Osteocyte (in vitro differentiated cells): ENCODE measurements at regions not wholly inside any gene's neighbourhood (a gene's known extent, or its start where the extent isn't known, plus 50 kb on each side); places are given as distances from the start of the nearest gene placed in this dataset.
"Not testable (repeated sequence)": the region's sequence is repeated elsewhere in the genome, so short reads cannot be mapped to it uniquely, and the experiment has no call there.

ENCODE experiments used
- DNase-seq: peaks from one replicate; pipeline ENCODE4 v3.0.0; 2021; ENCODE audit warnings: mixed read lengths; ENCODE audit not compliant: unreplicated experiment; ENCODE audit errors: extremely low spot score
- H3K27ac Mint-ChIP-seq: one replicate; pipeline ENCODE4 v1.8.0; 2021; ENCODE audit warnings: mild to moderate bottlenecking, mixed read lengths; ENCODE audit not compliant: unreplicated experiment
- H3K27me3 Mint-ChIP-seq: one replicate; pipeline ENCODE4 v1.8.0; 2021; ENCODE audit warnings: mixed read lengths; ENCODE audit not compliant: unreplicated experiment
- H3K36me3 Mint-ChIP-seq: one replicate; pipeline ENCODE4 v1.8.0; 2021; ENCODE audit warnings: mixed read lengths; ENCODE audit not compliant: unreplicated experiment
- H3K4me1 Mint-ChIP-seq: one replicate; pipeline ENCODE4 v1.8.0; 2021; ENCODE audit warnings: mixed read lengths; ENCODE audit not compliant: unreplicated experiment
- H3K4me3 Mint-ChIP-seq: one replicate; pipeline ENCODE4 v1.8.0; 2021; ENCODE audit warnings: mild to moderate bottlenecking, moderate library complexity, mixed read lengths; ENCODE audit not compliant: unreplicated experiment
- H3K9me3 Mint-ChIP-seq: one replicate; pipeline ENCODE4 v1.8.0; 2021; ENCODE audit warnings: mixed read lengths; ENCODE audit not compliant: unreplicated experiment
- TF ChIP-seq, protein P1 (sequence below): fragments of 200-600 bp; sonication (generic); IDR thresholded peaks from 2 replicates; pipeline ENCODE4 v1.5.0; 2021; ENCODE audit warnings: antibody characterized with exemption, mild to moderate bottlenecking, moderate library complexity

DNA sequence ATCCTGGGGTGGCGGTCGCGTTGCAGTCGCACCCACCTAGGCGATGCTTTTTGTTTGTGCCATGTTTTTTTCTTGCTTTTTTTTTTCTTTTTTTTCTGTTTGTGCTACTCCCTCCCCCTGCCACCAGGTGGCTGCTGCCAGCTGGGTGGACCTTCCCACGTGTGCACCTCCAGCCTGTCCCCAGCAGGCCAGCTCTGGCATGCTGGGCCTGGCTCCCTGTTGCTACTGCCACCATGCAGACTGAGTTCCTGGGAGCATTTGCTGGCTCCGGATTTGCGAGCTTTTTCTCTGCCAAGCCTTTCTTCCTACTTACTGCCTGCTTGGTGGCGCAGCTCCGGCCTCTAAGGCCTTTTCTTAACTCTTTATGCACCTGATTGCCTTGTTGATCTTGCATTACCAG lies 161.2 kb upstream of the WDFY3 start:
- no peak overlapping the region for H3K4me3 Mint-ChIP-seq
- no peaks in the 10 kb centered on the region for H3K36me3 Mint-ChIP-seq
- H3K27me3 Mint-ChIP-seq, result peaks cover 13% of the 10 kb centered on the region
- H3K27ac Mint-ChIP-seq, result no peak overlapping the region
- H3K4me1 Mint-ChIP-seq, result no peaks in the 10 kb centered on the region
- TF ChIP-seq, protein P1, sequence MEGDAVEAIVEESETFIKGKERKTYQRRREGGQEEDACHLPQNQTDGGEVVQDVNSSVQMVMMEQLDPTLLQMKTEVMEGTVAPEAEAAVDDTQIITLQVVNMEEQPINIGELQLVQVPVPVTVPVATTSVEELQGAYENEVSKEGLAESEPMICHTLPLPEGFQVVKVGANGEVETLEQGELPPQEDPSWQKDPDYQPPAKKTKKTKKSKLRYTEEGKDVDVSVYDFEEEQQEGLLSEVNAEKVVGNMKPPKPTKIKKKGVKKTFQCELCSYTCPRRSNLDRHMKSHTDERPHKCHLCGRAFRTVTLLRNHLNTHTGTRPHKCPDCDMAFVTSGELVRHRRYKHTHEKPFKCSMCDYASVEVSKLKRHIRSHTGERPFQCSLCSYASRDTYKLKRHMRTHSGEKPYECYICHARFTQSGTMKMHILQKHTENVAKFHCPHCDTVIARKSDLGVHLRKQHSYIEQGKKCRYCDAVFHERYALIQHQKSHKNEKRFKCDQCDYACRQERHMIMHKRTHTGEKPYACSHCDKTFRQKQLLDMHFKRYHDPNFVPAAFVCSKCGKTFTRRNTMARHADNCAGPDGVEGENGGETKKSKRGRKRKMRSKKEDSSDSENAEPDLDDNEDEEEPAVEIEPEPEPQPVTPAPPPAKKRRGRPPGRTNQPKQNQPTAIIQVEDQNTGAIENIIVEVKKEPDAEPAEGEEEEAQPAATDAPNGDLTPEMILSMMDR, result peak; percentile 33
- DNase-seq, result no peak
- peaks cover 5% of the 10 kb centered on the region for H3K9me3 Mint-ChIP-seq

DNA sequence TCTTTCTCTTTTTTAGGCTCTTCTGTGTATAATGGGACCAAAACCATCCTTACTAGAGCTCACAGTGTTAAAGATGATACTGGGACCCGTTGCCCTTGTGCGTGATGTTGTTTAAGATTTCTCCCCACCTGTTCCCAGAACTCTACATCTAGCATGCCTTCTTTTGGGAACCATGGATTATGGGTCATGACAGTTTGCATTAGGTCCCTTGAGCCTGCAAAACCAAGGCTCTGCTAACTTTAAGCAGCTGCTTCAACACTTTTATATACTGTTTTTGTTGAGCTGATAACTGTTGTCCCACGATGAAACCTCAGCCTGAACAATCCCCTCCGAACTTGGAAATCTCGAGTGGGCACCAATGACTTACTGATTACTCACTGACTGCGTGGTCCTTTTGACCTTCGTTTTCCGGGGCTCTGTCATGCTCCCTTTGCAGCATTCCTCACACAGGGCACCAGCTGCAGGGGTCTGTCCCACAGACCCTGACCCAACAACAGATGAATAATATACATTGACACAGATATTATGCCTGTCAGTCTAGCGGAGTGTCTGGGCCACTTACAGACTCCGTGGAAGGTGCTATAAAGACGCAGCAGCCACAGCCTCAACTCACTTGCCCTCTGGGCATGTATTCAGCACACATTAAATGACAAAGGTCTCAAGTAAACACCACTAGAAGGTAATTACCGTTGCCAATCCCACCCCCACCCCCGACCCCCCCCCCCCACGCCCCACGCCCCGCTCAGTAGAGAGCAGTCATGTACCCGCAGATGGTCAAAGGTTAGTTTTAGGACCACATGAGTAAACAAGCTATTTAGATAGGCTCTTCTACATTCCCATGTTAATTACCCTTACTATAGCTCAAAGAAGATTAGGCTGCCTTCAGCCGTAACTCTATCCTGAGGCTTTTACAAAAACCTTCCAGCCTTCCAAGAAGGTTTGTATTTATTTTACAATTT lies 162.0 kb upstream of the WDFY3 start:
- no peaks in the 10 kb centered on the region for H3K36me3 Mint-ChIP-seq
- H3K4me3 Mint-ChIP-seq, result no peak overlapping the region
- peaks cover 5% of the 10 kb centered on the region for H3K9me3 Mint-ChIP-seq
- no peaks in the 10 kb centered on the region for H3K4me1 Mint-ChIP-seq
- no peak overlapping the region for H3K27ac Mint-ChIP-seq
- no peak for DNase-seq
- TF ChIP-seq, protein P1, result no peak
- H3K27me3 Mint-ChIP-seq, result peaks cover 19% of the 10 kb centered on the region

DNA sequence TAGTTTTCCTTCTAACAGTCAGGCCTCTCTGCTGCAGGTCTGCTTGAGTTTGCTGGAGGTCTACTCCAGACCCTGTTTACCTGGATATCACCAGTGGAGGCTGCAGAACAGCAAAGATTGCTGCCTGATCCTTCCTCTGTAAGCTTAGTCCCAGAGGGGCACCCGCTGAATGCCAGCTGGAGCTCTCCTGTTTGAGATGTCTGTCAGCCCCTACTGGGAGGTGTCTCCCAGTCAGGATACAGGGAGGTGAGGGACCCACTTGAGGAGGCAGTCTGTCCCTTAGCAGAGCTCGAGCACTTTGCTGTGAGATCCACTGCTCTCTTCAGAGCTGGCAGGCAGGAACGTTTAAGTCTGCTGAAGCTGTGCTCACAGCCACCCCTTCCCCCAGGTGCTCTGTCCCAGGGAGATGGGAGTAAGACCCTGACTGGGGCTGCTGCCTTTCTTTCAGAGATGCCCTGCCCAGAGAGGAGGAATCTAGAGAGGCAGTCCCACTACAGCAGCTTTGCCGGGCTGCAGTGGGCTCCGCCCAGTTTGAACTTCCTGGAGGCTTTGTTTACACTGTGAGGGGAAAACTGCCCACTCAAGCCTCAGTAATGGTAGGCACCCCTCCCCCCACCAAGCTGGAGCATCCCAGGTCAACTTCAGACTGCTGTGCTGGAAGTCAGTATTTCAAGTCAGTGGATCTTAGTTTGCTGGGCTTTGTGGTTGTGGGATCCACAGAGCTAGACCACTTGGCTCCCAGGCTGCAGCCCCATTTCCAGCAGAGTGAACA lies 163.1 kb upstream of the WDFY3 start:
- peaks cover 16% of the 10 kb centered on the region for H3K27me3 Mint-ChIP-seq
- not testable (repeated sequence) for H3K36me3 Mint-ChIP-seq, H3K4me1 Mint-ChIP-seq, H3K4me3 Mint-ChIP-seq, DNase-seq, H3K9me3 Mint-ChIP-seq, H3K27ac Mint-ChIP-seq

DNA sequence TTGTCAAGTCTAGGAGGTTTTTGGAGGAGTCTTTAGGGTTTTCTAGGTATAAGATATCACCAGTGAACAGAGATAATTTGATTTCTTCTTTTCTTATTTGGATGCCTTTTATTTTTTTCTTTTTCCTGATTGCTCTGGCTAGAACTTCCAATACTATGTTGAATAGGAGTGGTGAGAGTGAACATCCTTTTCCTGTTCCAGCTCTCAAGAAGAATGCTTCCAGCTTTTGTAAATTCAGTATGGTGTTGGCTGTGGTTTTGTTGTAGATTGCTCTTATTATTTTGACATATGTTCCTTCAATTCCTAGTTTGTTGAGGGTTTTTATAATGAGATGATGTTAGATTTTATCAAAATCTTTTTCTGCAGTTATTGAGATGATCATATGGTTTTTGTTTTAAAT lies 165.6 kb upstream of the WDFY3 start:
- Mint-ChIP-seq H3K27ac (no peak overlapping the region), H3K4me1 (no peaks in the 10 kb centered on the region), H3K9me3 (no peaks in the 10 kb centered on the region), H3K36me3 (no peaks in the 10 kb centered on the region), H3K27me3 (peaks cover 13% of the 10 kb centered on the region), H3K4me3 (no peak overlapping the region)
- no peak for DNase-seq
- TF ChIP-seq, protein P1, result no peak

DNA sequence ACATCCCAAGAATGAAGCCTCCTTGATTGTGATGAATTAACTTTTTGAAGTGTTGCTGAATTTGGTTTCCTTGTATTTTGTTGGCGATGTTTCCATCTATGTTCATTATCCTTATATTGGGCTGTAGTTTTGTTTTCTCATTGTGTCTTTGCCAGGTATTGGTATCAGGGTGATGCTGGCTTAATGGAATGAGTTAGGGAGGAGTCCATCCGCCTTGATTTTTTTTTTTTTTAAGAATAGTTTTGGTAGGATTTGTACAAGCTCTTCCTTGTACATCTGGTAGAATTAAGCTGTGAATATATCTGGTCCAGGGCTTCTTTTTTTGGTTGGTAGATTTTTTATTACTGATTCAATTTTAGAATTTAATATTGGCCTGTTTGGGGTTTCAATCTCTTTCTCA lies 166.1 kb upstream of the WDFY3 start:
- H3K36me3 Mint-ChIP-seq, result no peaks in the 10 kb centered on the region

DNA sequence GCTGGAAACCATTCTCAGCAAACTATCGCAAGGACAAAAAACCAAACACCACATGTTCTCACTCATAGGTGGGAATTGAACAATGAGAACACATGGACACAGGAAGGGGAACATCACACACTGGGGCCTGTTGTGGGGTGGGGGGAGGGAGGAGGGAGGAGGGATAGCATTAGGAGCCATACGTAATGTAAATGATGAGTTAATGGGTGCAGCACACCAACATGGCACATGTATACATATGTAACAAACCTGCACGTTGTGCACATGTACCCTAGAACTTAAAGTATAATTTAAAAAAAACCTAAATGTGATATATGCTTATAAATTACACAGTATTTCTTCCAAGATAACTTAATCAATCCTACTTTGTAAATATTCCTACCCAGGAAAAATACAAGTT lies 173.3 kb upstream of the WDFY3 start:
- H3K4me3 Mint-ChIP-seq, H3K27ac Mint-ChIP-seq, H3K36me3 Mint-ChIP-seq, DNase-seq, H3K9me3 Mint-ChIP-seq, H3K4me1 Mint-ChIP-seq: not testable (repeated sequence)
- peaks cover 30% of the 10 kb centered on the region for H3K27me3 Mint-ChIP-seq

More for the DNA sequence above, 166.1 kb upstream of the WDFY3 start:
- TF ChIP-seq, protein P1, result no peak
- no peak for DNase-seq
- Mint-ChIP-seq H3K4me3 (no peak overlapping the region), H3K27ac (no peak overlapping the region), H3K27me3 (peaks cover 13% of the 10 kb centered on the region), H3K9me3 (no peaks in the 10 kb centered on the region), H3K4me1 (no peaks in the 10 kb centered on the region)
